ENCODE measurements at regions not wholly inside any gene's neighbourhood (a gene's known extent, or its start where the extent isn't known, plus 50 kb on each side); places are given as distances from the start of the nearest gene placed in this dataset.
A peak's percentile ranks its signal among the peaks of the same experiment; 100 is the strongest.

DNA sequence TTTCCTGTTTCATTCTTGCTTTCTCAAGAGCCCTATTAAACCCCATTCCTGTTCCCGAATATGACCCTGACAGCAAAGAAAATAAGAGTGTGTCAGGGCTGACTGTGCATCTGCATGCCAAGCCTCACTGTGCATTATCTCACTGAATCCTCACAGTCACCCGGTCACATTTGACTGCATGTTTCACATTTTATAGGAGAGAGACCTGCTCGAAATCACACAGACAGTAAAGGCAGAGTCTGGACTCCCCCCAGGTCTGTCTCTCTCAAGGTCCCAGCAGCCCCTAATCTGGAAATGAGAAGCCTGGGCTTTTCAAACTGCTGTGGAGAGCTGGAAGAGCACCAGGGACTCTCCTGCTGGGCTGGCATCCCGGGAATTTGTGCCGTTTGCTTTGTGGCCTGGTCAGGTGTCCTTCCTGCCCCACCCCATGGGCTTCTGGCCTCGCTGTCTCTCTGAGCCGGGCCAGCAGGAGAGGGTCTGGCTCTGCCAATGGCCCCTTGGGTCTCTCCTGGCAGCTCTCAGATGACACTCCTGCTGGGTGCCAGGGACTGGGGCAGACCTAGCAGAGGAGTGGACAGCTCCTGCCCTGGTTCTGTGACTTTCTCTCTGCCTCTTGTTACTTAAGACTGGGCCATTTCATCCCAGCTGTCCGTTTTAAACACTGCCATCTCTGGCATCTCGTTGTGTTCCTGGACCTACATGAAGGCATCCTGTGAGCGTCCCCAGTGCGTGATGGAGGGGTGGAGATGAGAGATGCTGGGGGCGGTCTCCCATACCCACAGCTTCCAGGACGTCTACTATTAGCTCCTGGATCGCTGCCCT lies 173.6 kb downstream of the ARHGAP12 start:
- no peaks in the 10 kb centered on the region for H3K9me3 Mint-ChIP-seq (ENCODE audit: low read depth)
- peaks cover 12% of the 10 kb centered on the region for H3K4me1 Mint-ChIP-seq
- no peak overlapping the region for H3K27ac Mint-ChIP-seq
- no peaks in the 10 kb centered on the region for H3K36me3 Mint-ChIP-seq
- DNase-seq: no peak
- no peaks in the 10 kb centered on the region for H3K27me3 Mint-ChIP-seq
- no peak overlapping the region for H3K4me3 Mint-ChIP-seq
- no peak for ATAC-seq
- CTCF ChIA-PET: interaction anchor here (0.9 kb wide), 1 partner anchor 10 kb away, joined by 3 read pairs; no protein-coding TSS in a partner anchor

DNA sequence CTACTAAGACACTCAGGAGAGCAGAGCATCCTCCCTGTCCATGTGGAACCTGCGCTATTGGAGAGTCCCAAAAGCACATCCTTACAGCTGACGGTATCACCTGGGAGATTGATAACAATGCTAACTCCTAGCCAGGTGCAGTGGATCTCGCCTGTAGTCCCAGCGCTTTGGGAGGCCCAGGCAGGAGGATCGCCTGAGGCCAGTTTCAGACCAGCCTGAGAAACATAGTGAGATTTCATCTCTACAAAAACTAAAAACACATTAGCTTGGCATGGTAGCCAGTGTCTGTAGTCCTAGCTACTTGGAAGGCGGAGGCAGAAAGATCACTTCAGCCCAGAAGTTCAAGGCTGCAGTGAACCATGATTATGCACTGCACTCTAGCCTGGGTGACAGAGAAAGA lies 174.9 kb downstream of the ARHGAP12 start:
- Mint-ChIP-seq H3K4me3 (no peak overlapping the region), H3K27me3 (no peaks in the 10 kb centered on the region), H3K4me1 (peaks cover 9% of the 10 kb centered on the region), H3K27ac (no peak overlapping the region), H3K36me3 (no peaks in the 10 kb centered on the region), H3K9me3 (ENCODE audit: low read depth) (no peaks in the 10 kb centered on the region)
- ATAC-seq (no peak), DNase-seq (no peak)
- CTCF ChIA-PET: interaction anchor here (0.9 kb wide), 1 partner anchor 8 kb away, joined by 3 read pairs; no protein-coding TSS in a partner anchor

- ATAC-seq (no peak), DNase-seq (no peak)
- Mint-ChIP-seq H3K4me3 (no peak overlapping the region), H3K27ac (no peak overlapping the region), H3K27me3 (no peaks in the 10 kb centered on the region), H3K36me3 (no peaks in the 10 kb centered on the region), H3K9me3 (ENCODE audit: low read depth) (no peaks in the 10 kb centered on the region), H3K4me1 (peaks cover 9% of the 10 kb centered on the region)
- CTCF ChIA-PET: no interaction called here
Observed at GRCh38 chr10:31752170-31752569, 176.5 kb downstream of the ARHGAP12 start.

DNA sequence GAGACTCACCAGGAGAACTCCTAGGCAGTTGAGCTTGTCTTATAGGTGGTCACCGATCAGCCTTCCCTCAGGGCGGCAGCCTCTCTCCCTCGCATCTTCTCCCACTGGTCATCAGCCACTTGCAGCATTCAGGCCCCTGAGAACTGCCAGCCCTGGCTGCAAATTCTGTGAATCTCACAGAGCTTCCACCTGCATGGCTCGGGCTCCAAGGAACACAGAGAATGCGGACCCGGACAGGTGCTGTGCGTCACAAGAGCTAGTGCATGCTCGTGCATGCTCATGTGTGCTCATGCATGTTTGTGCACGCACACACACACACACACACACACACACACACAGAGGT lies 176.9 kb downstream of the ARHGAP12 start:
- no peaks in the 10 kb centered on the region for H3K36me3 Mint-ChIP-seq
- no peak overlapping the region for H3K4me3 Mint-ChIP-seq
- H3K27ac Mint-ChIP-seq: no peak overlapping the region
- no peaks in the 10 kb centered on the region for H3K27me3 Mint-ChIP-seq
- H3K4me1 Mint-ChIP-seq: peaks cover 13% of the 10 kb centered on the region
- no peak for DNase-seq
- ATAC-seq: no peak
- no peaks in the 10 kb centered on the region for H3K9me3 Mint-ChIP-seq (ENCODE audit: low read depth)
- CTCF ChIA-PET: no interaction called here

- H3K27ac Mint-ChIP-seq: no peak overlapping the region
Observed at GRCh38 chr10:31751051-31751737, 177.4 kb downstream of the ARHGAP12 start.

GRCh38 chr10:31749981-31750840 lies 178.4 kb downstream of the ARHGAP12 start:
- no peaks in the 10 kb centered on the region for H3K9me3 Mint-ChIP-seq (ENCODE audit: low read depth)
- no peaks in the 10 kb centered on the region for H3K27me3 Mint-ChIP-seq
- no peak overlapping the region for H3K4me3 Mint-ChIP-seq
- H3K4me1 Mint-ChIP-seq: peaks cover 25% of the 10 kb centered on the region
- no peak for ATAC-seq
- CTCF ChIA-PET: no interaction called here
- H3K27ac Mint-ChIP-seq: no peak overlapping the region
- no peak for DNase-seq
- H3K36me3 Mint-ChIP-seq: peaks cover 1% of the 10 kb centered on the region

More at GRCh38 chr10:31751051-31751737, 177.4 kb downstream of the ARHGAP12 start:
- ATAC-seq (no peak), DNase-seq (no peak)
- Mint-ChIP-seq H3K9me3 (ENCODE audit: low read depth) (no peaks in the 10 kb centered on the region), H3K27me3 (no peaks in the 10 kb centered on the region), H3K4me1 (peaks cover 15% of the 10 kb centered on the region), H3K4me3 (no peak overlapping the region), H3K36me3 (no peaks in the 10 kb centered on the region)
- CTCF ChIA-PET: no interaction called here

- peaks cover 31% of the 10 kb centered on the region for H3K4me1 Mint-ChIP-seq
- H3K36me3 Mint-ChIP-seq: peaks cover 3% of the 10 kb centered on the region
- no peaks in the 10 kb centered on the region for H3K27me3 Mint-ChIP-seq
- CTCF ChIA-PET: interaction anchor here (1.0 kb wide), 1 partner anchor 11 kb away, joined by 3 read pairs; no protein-coding TSS in a partner anchor
- ATAC-seq (no peak), DNase-seq (no peak)
- no peak overlapping the region for H3K4me3 Mint-ChIP-seq
- no peaks in the 10 kb centered on the region for H3K9me3 Mint-ChIP-seq (ENCODE audit: low read depth)
- H3K27ac Mint-ChIP-seq: no peak overlapping the region
Observed at GRCh38 chr10:31749301-31749700, 179.3 kb downstream of the ARHGAP12 start.

- Mint-ChIP-seq H3K9me3 (ENCODE audit: low read depth) (no peaks in the 10 kb centered on the region), H3K27ac (peak overlapping the region; percentile 87), H3K4me3 (no peak overlapping the region), H3K4me1 (peaks cover 22% of the 10 kb centered on the region), H3K36me3 (peaks cover 3% of the 10 kb centered on the region), H3K27me3 (no peaks in the 10 kb centered on the region)
- CTCF ChIA-PET: interaction anchor here (0.7 to 1.1 kb wide), 3 partner anchors 8 to 25 kb away, joined by 3 read pairs; no protein-coding TSS in a partner anchor
- ATAC-seq (peak; percentile 99), DNase-seq (peak; percentile 73)
Observed at GRCh38 chr10:31745612-31746376, 182.8 kb downstream of the ARHGAP12 start.

DNA sequence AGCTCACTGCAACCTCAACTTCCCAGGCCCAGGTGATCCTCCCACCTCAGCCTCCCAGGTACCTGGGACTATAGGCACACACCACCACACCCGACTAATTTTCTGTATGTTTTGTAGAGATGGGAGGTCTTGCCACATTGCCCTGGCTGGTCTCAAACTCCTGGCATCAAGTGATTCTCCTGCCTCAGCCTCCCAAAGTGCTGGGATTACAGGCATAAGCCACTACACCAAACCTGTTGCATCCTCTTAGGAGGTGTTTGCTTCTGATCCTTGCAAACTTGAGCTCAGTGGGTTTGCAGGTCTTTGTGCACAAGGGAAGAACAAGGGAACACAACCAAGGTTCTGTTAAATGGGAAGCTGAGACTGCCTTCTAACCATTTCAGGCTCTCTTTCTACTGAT lies 184.6 kb downstream of the ARHGAP12 start:
- Mint-ChIP-seq H3K4me1 (peaks cover 22% of the 10 kb centered on the region), H3K27ac (no peak overlapping the region), H3K4me3 (no peak overlapping the region), H3K36me3 (peaks cover 3% of the 10 kb centered on the region), H3K27me3 (no peaks in the 10 kb centered on the region), H3K9me3 (ENCODE audit: low read depth) (no peaks in the 10 kb centered on the region)
- no peak for DNase-seq
- no peak for ATAC-seq
- CTCF ChIA-PET: no interaction called here

DNA sequence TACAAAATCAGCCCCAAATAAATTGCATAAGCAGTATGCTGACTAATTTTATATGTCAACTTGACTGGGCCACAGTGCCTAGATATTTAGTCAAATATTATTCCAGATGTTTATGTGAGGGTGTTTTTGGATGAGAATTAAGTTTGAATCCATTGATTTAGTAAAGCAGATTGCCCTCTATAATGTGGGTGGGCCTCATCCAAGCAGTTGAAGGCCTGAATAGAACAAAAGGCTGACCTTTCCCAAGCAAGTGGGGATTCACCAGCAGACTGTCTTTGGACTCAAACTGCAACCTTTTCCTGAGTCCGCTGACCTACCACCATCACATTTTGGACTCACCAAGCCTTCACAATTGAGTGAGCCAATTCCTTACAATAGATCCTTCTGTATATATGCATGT lies 186.4 kb downstream of the ARHGAP12 start:
- H3K4me1 Mint-ChIP-seq: peaks cover 22% of the 10 kb centered on the region

GRCh38 chr10:31741473-31741872 lies 187.2 kb downstream of the ARHGAP12 start:
- CTCF ChIA-PET: no interaction called here

More for the DNA sequence above, 186.4 kb downstream of the ARHGAP12 start:
- CTCF ChIA-PET: no interaction called here
- Mint-ChIP-seq H3K9me3 (ENCODE audit: low read depth) (no peaks in the 10 kb centered on the region), H3K36me3 (peaks cover 3% of the 10 kb centered on the region), H3K27me3 (no peaks in the 10 kb centered on the region), H3K4me3 (no peak overlapping the region), H3K27ac (no peak overlapping the region)
- ATAC-seq: no peak
- DNase-seq: no peak

GRCh38 chr10:31739711-31740110 lies 188.9 kb downstream of the ARHGAP12 start:
- Mint-ChIP-seq H3K27me3 (no peaks in the 10 kb centered on the region), H3K4me1 (peaks cover 2% of the 10 kb centered on the region), H3K36me3 (peaks cover 2% of the 10 kb centered on the region), H3K4me3 (no peak overlapping the region), H3K9me3 (ENCODE audit: low read depth) (no peaks in the 10 kb centered on the region), H3K27ac (no peak overlapping the region)
- CTCF ChIA-PET: no interaction called here
- no peak for DNase-seq
- no peak for ATAC-seq

More at GRCh38 chr10:31741473-31741872, 187.2 kb downstream of the ARHGAP12 start:
- Mint-ChIP-seq H3K4me3 (no peak overlapping the region), H3K36me3 (peaks cover 3% of the 10 kb centered on the region), H3K27ac (no peak overlapping the region), H3K27me3 (no peaks in the 10 kb centered on the region), H3K9me3 (ENCODE audit: low read depth) (no peaks in the 10 kb centered on the region), H3K4me1 (peaks cover 18% of the 10 kb centered on the region)
- ATAC-seq: no peak
- DNase-seq: no peak

DNA sequence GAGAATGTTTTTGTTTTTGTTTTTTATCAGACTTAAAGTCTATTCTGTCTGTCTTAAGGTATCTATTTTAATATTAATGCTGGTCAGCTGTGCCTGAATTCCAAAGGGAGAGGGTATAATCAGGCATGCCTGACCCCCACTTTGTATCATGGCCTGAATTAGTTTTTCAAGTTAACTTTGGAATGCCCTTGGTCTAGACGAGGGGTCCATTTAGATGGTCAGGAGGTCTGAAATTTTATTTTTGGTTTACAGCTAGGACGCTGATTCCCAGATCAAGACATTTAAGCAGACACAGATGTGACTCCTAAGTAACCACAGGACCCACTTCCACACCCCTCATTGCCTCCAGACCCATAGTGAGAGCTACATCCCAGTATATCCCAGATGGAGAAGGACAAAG lies 189.5 kb downstream of the ARHGAP12 start:
- H3K27me3 Mint-ChIP-seq: no peaks in the 10 kb centered on the region
- H3K27ac Mint-ChIP-seq: no peak overlapping the region
- no peaks in the 10 kb centered on the region for H3K36me3 Mint-ChIP-seq
- ATAC-seq: no peak
- H3K9me3 Mint-ChIP-seq (ENCODE audit: low read depth): no peaks in the 10 kb centered on the region
- no peak overlapping the region for H3K4me3 Mint-ChIP-seq
- H3K4me1 Mint-ChIP-seq: no peaks in the 10 kb centered on the region
- CTCF ChIA-PET: no interaction called here
- no peak for DNase-seq

Data from activated CD8-positive, alpha-beta memory T cell treated with anti-CD3 and anti-CD28 coated beads, Interleukin-2, amount 10 ng/mL, durations not matched to agents 7 days and 5 days (primary cell).